ENCODE measurements at regions not wholly inside any gene's neighbourhood (a gene's known extent, or its start where the extent isn't known, plus 50 kb on each side); places are given as distances from the start of the nearest gene placed in this dataset.

GRCh38 chr7:17021205-17021604 is 139.4 kb upstream of the AGR3 start (continued):
- TF ChIP-seq HNF4G (IDR thresholded peaks at IDR 0.05; ENCODE audit: borderline replicate concordance, low read depth, low read length) (peak; percentile 97), HNF4G (CRISPR knock-in tag; IDR thresholded peaks at IDR 0.05; ENCODE audit: borderline replicate concordance, low read depth) (peak; percentile 89; the same call in 1 of the 2 replicates), REPIN1 (CRISPR knock-in tag; IDR thresholded peaks at IDR 0.05; ENCODE audit: borderline replicate concordance, low read depth) (peak; percentile 57; the same call in 1 of the 2 replicates), ZNF256 (CRISPR knock-in tag; conservative IDR thresholded peaks at IDR 0.05) (no peak), MBD4 (IDR thresholded peaks at IDR 0.05; ENCODE audit: borderline replicate concordance, low read length) (peak; percentile 90; the same call in 1 of the 2 replicates), SNAI1 (CRISPR knock-in tag; IDR thresholded peaks at IDR 0.05; ENCODE audit: borderline replicate concordance) (no peak), ATF6 (CRISPR knock-in tag; conservative IDR thresholded peaks at IDR 0.05) (no peak), ATF1 (CRISPR knock-in tag; IDR thresholded peaks at IDR 0.05) (peak; percentile 68), ZUFSP (CRISPR knock-in tag; IDR thresholded peaks at IDR 0.05; ENCODE audit: borderline replicate concordance) (no peak), NCOA5 (CRISPR knock-in tag; IDR thresholded peaks at IDR 0.05) (no peak), PATZ1 (CRISPR knock-in tag; IDR thresholded peaks at IDR 0.05) (peak; percentile 70), ZNF12 (CRISPR knock-in tag; IDR thresholded peaks at IDR 0.05) (peak; percentile 73; the same call in 1 of the 2 replicates), GFI1 (CRISPR knock-in tag; IDR thresholded peaks at IDR 0.05; ENCODE audit: borderline replicate concordance) (peak; percentile 77), RARA (CRISPR knock-in tag; IDR thresholded peaks at IDR 0.05) (peak; percentile 96), MLLT10 (CRISPR knock-in tag; IDR thresholded peaks at IDR 0.05) (no peak), RBM22 (optimal IDR thresholded peaks at IDR 0.05; ENCODE audit: low read length) (no peak), TOPORS (CRISPR knock-in tag; IDR thresholded peaks at IDR 0.05) (no peak), IKZF5 (CRISPR knock-in tag; IDR thresholded peaks at IDR 0.05) (peak; percentile 94), TRIM24 (CRISPR knock-in tag; IDR thresholded peaks at IDR 0.05) (peak; percentile 84; the same call in 1 of the 2 replicates)

Measured in HepG2 (cell line).